IPS-20b (cell line): ENCODE measurements at regions not wholly inside any gene's neighbourhood (a gene's known extent, or its start where the extent isn't known, plus 50 kb on each side); places are given as distances from the start of the nearest gene placed in this dataset.

Experiments used
- H3K27ac ChIP-seq: one replicate; pipeline ENCODE4 v1.5.1; 2013; ENCODE audit warnings: low read length
- H3K27me3 ChIP-seq: 2 replicates; pipeline ENCODE4 v1.6.1; 2013; ENCODE audit warnings: mild to moderate bottlenecking, low read length, inconsistent platforms; ENCODE audit not compliant: insufficient read depth
- H3K36me3 ChIP-seq: 2 replicates; pipeline ENCODE4 v1.6.1; 2013; ENCODE audit warnings: low read depth, mild to moderate bottlenecking, inconsistent platforms, low read length, moderate library complexity; ENCODE audit not compliant: insufficient read depth
- H3K4me1 ChIP-seq: 2 replicates; pipeline ENCODE4 v1.6.1; 2013; ENCODE audit warnings: mild to moderate bottlenecking, control low read depth, inconsistent platforms, low read length, moderate library complexity; ENCODE audit not compliant: insufficient read depth
- H3K4me3 ChIP-seq: 2 replicates; pipeline ENCODE4 v1.5.1; 2013; ENCODE audit warnings: mild to moderate bottlenecking, low read length, inconsistent platforms
- H3K9ac ChIP-seq: 2 replicates; pipeline ENCODE4 v1.6.1; 2013; ENCODE audit warnings: low read depth, mild to moderate bottlenecking, inconsistent platforms, low read length, moderate library complexity
- H3K9me3 ChIP-seq: 2 replicates; pipeline ENCODE4 v1.6.1; 2013; ENCODE audit warnings: mild to moderate bottlenecking, low read depth, low read length, inconsistent platforms; ENCODE audit not compliant: insufficient read depth

GRCh38 chrX:69389101-69389501 lies 115.0 kb upstream of the NALF2 start:
- Histone ChIP-seq H3K9ac (no peak overlapping the region), H3K4me3 (no peak overlapping the region), H3K4me1 (no peaks in the 10 kb centered on the region; the same call in 1 of the 2 replicates), H3K27ac (no peak overlapping the region), H3K36me3 (no peaks in the 10 kb centered on the region), H3K9me3 (no peaks in the 10 kb centered on the region), H3K27me3 (no peaks in the 10 kb centered on the region; the same call in 1 of the 2 replicates)

- no peaks in the 10 kb centered on the region; the same call in 1 of the 2 replicates for H3K27me3 ChIP-seq
- H3K4me1 ChIP-seq = no peaks in the 10 kb centered on the region; the same call in 1 of the 2 replicates
- H3K27ac ChIP-seq = no peak overlapping the region
- no peak overlapping the region for H3K9ac ChIP-seq
- H3K9me3 ChIP-seq = no peaks in the 10 kb centered on the region
- no peak overlapping the region for H3K4me3 ChIP-seq
- no peaks in the 10 kb centered on the region for H3K36me3 ChIP-seq
These were observed 115.6 kb upstream of the NALF2 start for GRCh38 chrX:69388526-69388925.

- no peak overlapping the region for H3K9ac ChIP-seq
- no peak overlapping the region for H3K27ac ChIP-seq
- H3K9me3 ChIP-seq = no peaks in the 10 kb centered on the region
- H3K36me3 ChIP-seq = no peaks in the 10 kb centered on the region
- H3K4me3 ChIP-seq = no peak overlapping the region
- no peaks in the 10 kb centered on the region; the same call in 1 of the 2 replicates for H3K27me3 ChIP-seq
- no peaks in the 10 kb centered on the region; the same call in 1 of the 2 replicates for H3K4me1 ChIP-seq
These were observed 116.3 kb upstream of the NALF2 start for GRCh38 chrX:69387567-69388487.

- no peak overlapping the region for H3K9ac ChIP-seq
- no peaks in the 10 kb centered on the region; the same call in 1 of the 2 replicates for H3K4me1 ChIP-seq
- no peak overlapping the region for H3K4me3 ChIP-seq
- H3K36me3 ChIP-seq = no peaks in the 10 kb centered on the region
- H3K27ac ChIP-seq = no peak overlapping the region
- H3K27me3 ChIP-seq = no peaks in the 10 kb centered on the region; the same call in 1 of the 2 replicates
- no peaks in the 10 kb centered on the region for H3K9me3 ChIP-seq
These were observed 117.4 kb upstream of the NALF2 start for GRCh38 chrX:69386681-69387080.

GRCh38 chrX:69379412-69379811 lies 124.7 kb upstream of the NALF2 start:
- H3K27me3 ChIP-seq = peaks cover 6% of the 10 kb centered on the region
- no peaks in the 10 kb centered on the region for H3K36me3 ChIP-seq
- no peak overlapping the region for H3K4me3 ChIP-seq
- H3K9me3 ChIP-seq = no peaks in the 10 kb centered on the region
- no peaks in the 10 kb centered on the region for H3K4me1 ChIP-seq
- H3K9ac ChIP-seq = no peak overlapping the region
- H3K27ac ChIP-seq = no peak overlapping the region

- H3K27ac ChIP-seq = no peak overlapping the region
- H3K27me3 ChIP-seq = peaks cover 6% of the 10 kb centered on the region; the same call in 1 of the 2 replicates
These were observed 129.6 kb upstream of the NALF2 start for GRCh38 chrX:69374569-69374968.

GRCh38 chrX:69372435-69372834 lies 131.7 kb upstream of the NALF2 start:
- Histone ChIP-seq H3K9me3 (no peaks in the 10 kb centered on the region), H3K4me3 (no peak overlapping the region), H3K27me3 (no peaks in the 10 kb centered on the region), H3K36me3 (no peaks in the 10 kb centered on the region), H3K4me1 (no peaks in the 10 kb centered on the region), H3K27ac (no peak overlapping the region), H3K9ac (no peak overlapping the region)

More at GRCh38 chrX:69374569-69374968, 129.6 kb upstream of the NALF2 start:
- Histone ChIP-seq H3K4me3 (no peak overlapping the region), H3K9ac (no peak overlapping the region), H3K9me3 (no peaks in the 10 kb centered on the region), H3K36me3 (no peaks in the 10 kb centered on the region), H3K4me1 (no peaks in the 10 kb centered on the region)

GRCh38 chrX:69371159-69371558 lies 133.0 kb upstream of the NALF2 start:
- no peaks in the 10 kb centered on the region for H3K4me1 ChIP-seq
- no peaks in the 10 kb centered on the region for H3K36me3 ChIP-seq
- no peaks in the 10 kb centered on the region for H3K9me3 ChIP-seq
- H3K9ac ChIP-seq = no peak overlapping the region
- no peak overlapping the region for H3K4me3 ChIP-seq
- H3K27me3 ChIP-seq = no peaks in the 10 kb centered on the region
- no peak overlapping the region for H3K27ac ChIP-seq

- H3K4me1 ChIP-seq = no peaks in the 10 kb centered on the region
- H3K9ac ChIP-seq = no peak overlapping the region
- no peaks in the 10 kb centered on the region for H3K36me3 ChIP-seq
- no peak overlapping the region for H3K27ac ChIP-seq
- no peak overlapping the region for H3K4me3 ChIP-seq
- no peaks in the 10 kb centered on the region for H3K27me3 ChIP-seq
- H3K9me3 ChIP-seq = no peaks in the 10 kb centered on the region
These were observed 134.1 kb upstream of the NALF2 start for GRCh38 chrX:69369999-69370398.

GRCh38 chrX:69366183-69366582 lies 137.9 kb upstream of the NALF2 start:
- H3K27me3 ChIP-seq = no peaks in the 10 kb centered on the region
- H3K27ac ChIP-seq = no peak overlapping the region

DNA sequence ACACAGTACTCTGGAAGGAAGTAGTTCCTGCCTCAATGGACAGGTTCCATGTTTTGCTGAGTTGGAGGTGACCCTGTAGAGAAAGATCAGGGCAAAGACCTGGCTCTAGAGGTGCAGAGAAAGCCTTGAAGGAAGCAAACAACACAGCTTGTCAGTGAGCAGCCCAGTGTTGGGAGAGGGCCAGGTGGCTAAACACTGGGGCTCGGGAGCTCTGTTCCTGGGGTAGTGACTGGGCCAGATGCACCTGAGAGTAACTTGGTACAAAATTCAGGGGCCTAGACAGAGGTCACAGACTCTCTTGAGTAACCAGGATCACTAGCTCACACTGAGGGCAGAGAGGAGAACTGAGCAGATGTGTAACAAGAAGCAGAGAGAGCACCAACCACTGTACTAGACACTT lies 138.4 kb upstream of the NALF2 start:
- no peak overlapping the region for H3K27ac ChIP-seq
- H3K9ac ChIP-seq = no peak overlapping the region
- H3K36me3 ChIP-seq = no peaks in the 10 kb centered on the region
- no peak overlapping the region for H3K4me3 ChIP-seq
- H3K27me3 ChIP-seq = no peaks in the 10 kb centered on the region
- H3K9me3 ChIP-seq = no peaks in the 10 kb centered on the region
- no peaks in the 10 kb centered on the region for H3K4me1 ChIP-seq

More at GRCh38 chrX:69366183-69366582, 137.9 kb upstream of the NALF2 start:
- no peaks in the 10 kb centered on the region for H3K36me3 ChIP-seq
- no peaks in the 10 kb centered on the region for H3K9me3 ChIP-seq
- no peak overlapping the region for H3K4me3 ChIP-seq
- H3K4me1 ChIP-seq = no peaks in the 10 kb centered on the region
- H3K9ac ChIP-seq = no peak overlapping the region

- H3K4me3 ChIP-seq = no peak overlapping the region
- no peaks in the 10 kb centered on the region for H3K4me1 ChIP-seq
- H3K27ac ChIP-seq = no peak overlapping the region
- H3K27me3 ChIP-seq = no peaks in the 10 kb centered on the region
- H3K9ac ChIP-seq = no peak overlapping the region
- H3K9me3 ChIP-seq = no peaks in the 10 kb centered on the region
- no peaks in the 10 kb centered on the region for H3K36me3 ChIP-seq
These were observed 138.8 kb upstream of the NALF2 start for GRCh38 chrX:69365349-69365748.
